Naive thymus-derived CD8-positive, alpha-beta T cell (primary cell): ENCODE measurements at regions not wholly inside any gene's neighbourhood (a gene's known extent, or its start where the extent isn't known, plus 50 kb on each side); places are given as distances from the start of the nearest gene placed in this dataset.
A peak's percentile ranks its signal among the peaks of the same experiment; 100 is the strongest.

ENCODE experiments used
- ATAC-seq, 2 donors: fragments of 150-1000 bp; cut with Tn5 transposase in 1 of 2; sonication (Bioruptor Pico), chemical (Tn5 transposase) in 1 of 2; 1 replicate in 1 of 2; 2 replicates in 1 of 2; pipeline ENCODE4 v1.10.0; 2021; ENCODE audit warnings: mild to moderate bottlenecking in 2 of 2, moderate library complexity in 2 of 2
- POLR2A ChIA-PET: fragments of 350-600 bp; sonication (Branson Sonifier 250); formaldehyde crosslinking; loops from one replicate; lab custom pipeline; 2021; ENCODE audit warnings: antibody characterized with exemption; lab: Charles Lee
- DNase-seq, 10 donors: peaks; one replicate each; pipeline versions ENCODE4 v3.0.0 to v3.0.0-alpha.2; 2020 to 2022
- H3K27ac Mint-ChIP-seq, 10 donors: one replicate each; pipeline ENCODE4 v1.8.0; 2020 to 2022; ENCODE audit warnings: mild to moderate bottlenecking in 10 of 10, mixed read lengths in 10 of 10, moderate library complexity in 4 of 10, inconsistent platforms in 1 of 10
- H3K27me3 Mint-ChIP-seq, 5 donors: one replicate each; pipeline ENCODE4 v1.8.0; 2021 to 2022; ENCODE audit warnings: mixed read lengths in 5 of 5
- H3K36me3 Mint-ChIP-seq, 3 donors: one replicate each; pipeline ENCODE4 v1.8.0; 2020 to 2022; ENCODE audit warnings: mixed read lengths in 3 of 3, mild to moderate bottlenecking in 2 of 3, inconsistent platforms in 1 of 3
- H3K4me1 Mint-ChIP-seq, 4 donors: one replicate each; pipeline ENCODE4 v1.8.0; 2021 to 2022; ENCODE audit warnings: mixed read lengths in 4 of 4
- H3K4me3 Mint-ChIP-seq, 10 donors: one replicate each; pipeline ENCODE4 v1.8.0; 2020 to 2022; ENCODE audit warnings: mild to moderate bottlenecking in 10 of 10, mixed read lengths in 10 of 10, moderate library complexity in 6 of 10, inconsistent platforms in 1 of 10
- H3K9me3 Mint-ChIP-seq, 9 donors: one replicate each; pipeline ENCODE4 v1.8.0; 2020 to 2022; ENCODE audit warnings: mixed read lengths in 9 of 9, mild to moderate bottlenecking in 3 of 9, inconsistent platforms in 1 of 9, moderate library complexity in 1 of 9

DNA sequence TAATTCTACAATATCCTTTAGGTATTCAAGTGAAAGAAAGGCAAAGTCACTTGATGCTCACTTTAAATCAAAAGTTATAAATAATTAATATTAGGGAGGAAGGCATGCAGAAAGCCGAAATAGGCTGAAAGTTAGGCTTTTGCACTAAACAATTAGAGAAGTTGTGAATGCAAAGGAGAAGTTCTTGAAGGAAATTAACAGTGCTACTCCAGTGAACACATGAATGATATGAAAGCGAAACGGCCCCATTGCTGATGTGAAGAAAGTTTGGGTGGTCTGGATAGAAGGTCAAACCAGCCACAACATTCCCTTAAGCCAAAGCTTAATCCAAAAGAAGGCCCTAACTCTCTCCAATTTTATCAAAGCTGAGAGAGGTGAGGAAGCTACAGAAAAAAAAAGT is 103.1 kb upstream of the CXCR4 start:
- Mint-ChIP-seq H3K4me1 (peaks cover 10 to 68% (median 25%) of the 10 kb centered on the region in 4 donors), H3K27ac (peak overlapping the region in 3 of 10 donors; percentile 23 to 73 (median 36)), H3K4me3 (peak overlapping the region in 1 of 10 donors; percentile 9), H3K36me3 (no peaks in the 10 kb centered on the region), H3K9me3 (peaks cover 0 to 2% (median 0%) of the 10 kb centered on the region in 9 donors), H3K27me3 (no peaks in the 10 kb centered on the region)
- POLR2A ChIA-PET: interaction anchor here (1.2 to 1.4 kb wide), 2 partner anchors 8 to 85 kb away, joined by 3 to 4 read pairs; no protein-coding TSS in a partner anchor
- ATAC-seq (no peak), DNase-seq (no peak)

GRCh38 chr2:136219963-136220362 is 102.0 kb upstream of the CXCR4 start:
- Mint-ChIP-seq H3K4me1 (peaks cover 5 to 61% (median 20%) of the 10 kb centered on the region in 4 donors), H3K27me3 (no peaks in the 10 kb centered on the region), H3K4me3 (no peak overlapping the region), H3K27ac (peak overlapping the region in 5 of 10 donors; percentile 12 to 69 (median 34)), H3K36me3 (no peaks in the 10 kb centered on the region), H3K9me3 (peaks cover 0 to 2% (median 0%) of the 10 kb centered on the region in 9 donors)
- POLR2A ChIA-PET: interaction anchor here (0.8 to 1.4 kb wide), 3 partner anchors 18 to 83 kb away, joined by 3 to 4 read pairs (median 4); no protein-coding TSS in a partner anchor
- DNase-seq: no peak
- no peak for ATAC-seq

- Mint-ChIP-seq H3K36me3 (no peaks in the 10 kb centered on the region), H3K27me3 (no peaks in the 10 kb centered on the region), H3K4me3 (no peak overlapping the region), H3K4me1 (peaks cover 6 to 64% (median 18%) of the 10 kb centered on the region in 4 donors), H3K9me3 (peaks cover 0 to 2% (median 0%) of the 10 kb centered on the region in 9 donors), H3K27ac (peak overlapping the region in 2 of 10 donors; percentile 9 to 68)
- DNase-seq: no peak
- no peak for ATAC-seq
- POLR2A ChIA-PET: interaction anchor here (0.8 to 1.4 kb wide), 3 partner anchors 18 to 83 kb away, joined by 3 to 4 read pairs (median 4); no protein-coding TSS in a partner anchor
Observed at GRCh38 chr2:136219341-136219740, 101.4 kb upstream of the CXCR4 start.

- Mint-ChIP-seq H3K4me1 (peaks cover 12 to 71% (median 27%) of the 10 kb centered on the region in 4 donors), H3K9me3 (peaks cover 0 to 2% (median 0%) of the 10 kb centered on the region in 9 donors), H3K36me3 (no peaks in the 10 kb centered on the region), H3K27ac (peak overlapping the region in 3 of 10 donors; percentile 15 to 61 (median 54)), H3K27me3 (no peaks in the 10 kb centered on the region), H3K4me3 (no peak overlapping the region)
- POLR2A ChIA-PET: interaction anchor here (1.0 kb wide), 1 partner anchor 21 kb away, joined by 3 read pairs; no protein-coding TSS in a partner anchor
- DNase-seq (no peak), ATAC-seq (no peak)
Observed at GRCh38 chr2:136217996-136218395, 100.0 kb upstream of the CXCR4 start.

DNA sequence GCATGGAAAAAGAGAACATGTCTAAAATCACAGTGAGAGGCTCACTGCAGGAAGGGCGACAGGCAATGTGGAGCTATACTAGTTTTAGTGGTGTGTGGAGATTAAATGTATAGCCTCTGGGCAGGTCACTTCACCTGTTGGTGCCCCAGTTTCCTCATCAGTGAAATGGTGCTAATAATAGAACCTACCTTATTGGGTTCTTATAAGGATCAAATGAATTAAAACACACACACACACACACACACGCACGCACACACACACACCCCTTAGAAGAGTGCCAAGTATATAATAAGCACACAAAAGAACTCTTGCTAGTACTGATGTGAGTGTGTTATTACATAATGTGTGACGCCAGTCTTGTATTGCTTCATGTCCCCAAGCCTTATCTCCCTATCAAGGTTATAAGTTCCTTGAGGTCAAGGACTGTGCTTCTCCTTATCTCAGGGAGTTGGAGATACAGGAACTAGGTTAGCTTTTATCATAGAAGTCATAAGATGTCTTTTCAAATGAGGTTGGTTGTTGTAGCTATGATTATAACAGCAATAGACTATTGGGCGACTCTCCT is 98.0 kb upstream of the CXCR4 start:
- Mint-ChIP-seq H3K27me3 (no peaks in the 10 kb centered on the region), H3K36me3 (no peaks in the 10 kb centered on the region), H3K27ac (peak overlapping the region in 3 of 10 donors; percentile 20 to 81 (median 57)), H3K4me3 (no peak overlapping the region), H3K9me3 (peaks cover 0 to 2% (median 0%) of the 10 kb centered on the region in 9 donors), H3K4me1 (peaks cover 24 to 74% (median 43%) of the 10 kb centered on the region in 4 donors)
- POLR2A ChIA-PET: interaction anchor here (0.6 to 1.4 kb wide), 4 partner anchors 11 to 102 kb away, joined by 3 to 5 read pairs (median 4); no protein-coding TSS in a partner anchor
- ATAC-seq (no peak), DNase-seq (no peak)

- Mint-ChIP-seq H3K36me3 (peaks cover 0 to 3% (median 1%) of the 10 kb centered on the region in 3 donors), H3K9me3 (peaks cover under 1 to 4% (median 2%) of the 10 kb centered on the region in 9 donors), H3K27ac (no peak overlapping the region), H3K4me1 (peaks cover 26 to 76% (median 48%) of the 10 kb centered on the region in 4 donors), H3K4me3 (no peak overlapping the region), H3K27me3 (no peaks in the 10 kb centered on the region)
- DNase-seq: no peak
- ATAC-seq: no peak
- POLR2A ChIA-PET: interaction anchor here (0.6 to 1.4 kb wide), 2 partner anchors 37 to 102 kb away, joined by 4 to 5 read pairs; no protein-coding TSS in a partner anchor
Observed at GRCh38 chr2:136215449-136215848, 97.5 kb upstream of the CXCR4 start.

DNA sequence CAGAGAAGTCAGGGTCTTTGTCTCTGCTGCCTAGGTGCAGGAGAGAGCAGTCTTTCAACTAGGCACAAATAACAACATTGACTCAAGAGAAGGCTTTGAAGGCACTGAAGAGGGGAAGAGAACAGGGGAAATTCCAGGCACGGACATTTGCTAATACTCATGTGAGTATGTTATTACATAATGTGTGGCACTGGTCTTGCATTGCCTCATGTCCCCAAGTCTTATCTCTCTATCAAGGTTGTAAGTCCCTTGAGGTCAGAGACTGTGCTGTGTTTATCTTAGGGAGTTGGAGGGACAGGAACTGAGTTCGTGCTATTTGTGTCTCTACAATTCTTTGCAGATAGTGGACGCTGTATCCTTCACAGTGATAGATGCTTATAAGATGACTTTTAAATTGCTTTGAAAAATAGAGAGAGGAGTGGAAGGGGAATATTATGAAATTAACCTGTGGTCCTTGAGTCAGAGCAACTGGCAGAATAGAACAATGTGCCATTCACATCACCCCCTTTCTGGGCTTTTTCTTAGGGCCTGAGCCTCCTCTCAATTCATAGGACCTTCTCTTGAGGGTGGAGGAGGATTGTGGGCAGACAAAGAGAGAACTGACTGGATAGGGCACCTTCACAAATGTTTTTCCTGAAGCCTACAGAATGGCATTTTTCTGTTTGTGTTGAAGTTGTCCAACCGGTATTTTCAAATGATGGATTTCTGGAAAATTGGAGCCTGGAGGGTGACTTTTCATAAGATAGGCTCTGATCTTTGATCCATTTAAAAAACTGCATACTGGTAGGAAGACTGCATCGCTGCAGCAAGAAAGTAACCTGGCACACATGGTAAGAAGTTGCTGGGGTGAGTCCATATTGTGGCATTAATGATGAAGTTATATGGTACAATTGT is 96.6 kb upstream of the CXCR4 start:
- Mint-ChIP-seq H3K27ac (peak overlapping the region in 9 of 10 donors; percentile 0 to 95 (median 92)), H3K36me3 (peaks cover 0 to 10% (median 10%) of the 10 kb centered on the region in 3 donors), H3K4me3 (peak overlapping the region in 1 of 10 donors; percentile 42), H3K9me3 (peaks cover 4 to 13% (median 10%) of the 10 kb centered on the region in 9 donors), H3K27me3 (no peaks in the 10 kb centered on the region), H3K4me1 (peaks cover 28 to 77% (median 50%) of the 10 kb centered on the region in 4 donors)
- ATAC-seq (no peak), DNase-seq (no peak)
- POLR2A ChIA-PET: no interaction called here

DNA sequence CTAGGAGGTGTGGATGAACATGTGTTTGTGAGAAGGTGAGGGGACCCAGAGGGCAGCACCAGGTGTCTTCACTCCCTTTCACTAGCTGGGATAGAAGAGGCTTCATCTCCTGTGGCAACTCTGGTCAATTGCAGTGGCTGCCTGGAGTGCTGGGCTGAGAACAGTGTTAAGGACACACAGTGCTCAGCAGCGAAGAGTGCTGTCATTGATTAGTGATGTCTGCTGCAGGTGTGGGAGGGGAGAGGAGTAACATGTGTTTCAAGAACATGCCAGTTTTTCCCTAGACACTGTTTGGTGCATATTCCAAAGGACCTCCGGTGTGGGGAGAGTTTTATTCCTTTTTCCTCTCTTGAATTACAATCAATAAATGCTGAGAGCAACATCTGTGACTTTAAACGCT is 95.9 kb upstream of the CXCR4 start:
- H3K9me3 Mint-ChIP-seq: peaks cover 4 to 21% (median 14%) of the 10 kb centered on the region in 9 donors
- H3K27me3 Mint-ChIP-seq: no peaks in the 10 kb centered on the region
- POLR2A ChIA-PET: interaction anchor here (1.1 to 1.9 kb wide), 3 partner anchors 12 to 88 kb away, joined by 4 to 6 read pairs (median 5); no protein-coding TSS in a partner anchor
- ATAC-seq (no peak), DNase-seq (no peak)
- H3K4me3 Mint-ChIP-seq: peak overlapping the region in 1 of 10 donors; percentile 42
- peaks cover 28 to 80% (median 50%) of the 10 kb centered on the region in 4 donors for H3K4me1 Mint-ChIP-seq
- peaks cover 0 to 18% (median 10%) of the 10 kb centered on the region in 3 donors for H3K36me3 Mint-ChIP-seq
- peak overlapping the region; percentile 91 to 95 (median 93) for H3K27ac Mint-ChIP-seq

- DNase-seq: peak in 7 of 10 donors; percentile 2 to 65 (median 42)
- Mint-ChIP-seq H3K4me1 (peaks cover 30 to 84% (median 52%) of the 10 kb centered on the region in 4 donors), H3K27me3 (no peaks in the 10 kb centered on the region), H3K9me3 (peaks cover 4 to 21% (median 14%) of the 10 kb centered on the region in 9 donors), H3K36me3 (peaks cover 0 to 18% (median 10%) of the 10 kb centered on the region in 3 donors), H3K27ac (peak overlapping the region; percentile 91 to 95 (median 93)), H3K4me3 (peak overlapping the region; percentile 19 to 61 (median 48))
- POLR2A ChIA-PET: interaction anchor here (0.8 to 2.0 kb wide), 13 partner anchors 9 to 115 kb away, joined by 3 to 12 read pairs (median 4); partner anchors contain the start of gene CXCR4
- peak; percentile 80 to 93 for ATAC-seq
Observed at GRCh38 chr2:136212426-136213378, 94.8 kb upstream of the CXCR4 start.

DNA sequence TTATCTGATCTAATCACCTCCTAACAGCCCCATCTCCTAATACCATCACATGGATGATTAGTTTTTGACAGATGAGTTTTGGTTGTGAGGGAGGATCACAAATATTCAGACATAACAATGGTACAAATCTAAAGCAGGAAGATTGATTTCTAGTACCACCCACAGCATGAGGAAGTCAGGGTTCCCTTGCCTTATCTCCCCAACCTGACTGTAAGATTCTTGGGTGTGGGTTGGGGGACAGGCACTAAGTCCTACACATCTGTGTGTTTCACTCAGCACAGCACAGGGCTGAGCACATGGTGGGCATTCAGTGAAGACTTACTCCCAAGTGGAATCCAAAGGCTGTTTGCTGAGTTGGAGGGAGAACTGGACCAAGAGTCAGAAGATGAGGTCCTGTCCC is 93.8 kb upstream of the CXCR4 start:
- Mint-ChIP-seq H3K9me3 (peaks cover 4 to 21% (median 14%) of the 10 kb centered on the region in 9 donors), H3K36me3 (peaks cover 0 to 18% (median 10%) of the 10 kb centered on the region in 3 donors), H3K27ac (peak overlapping the region; percentile 44 to 95 (median 92)), H3K4me3 (peak overlapping the region in 6 of 10 donors; percentile 19 to 47 (median 34)), H3K4me1 (peaks cover 30 to 84% (median 55%) of the 10 kb centered on the region in 4 donors), H3K27me3 (no peaks in the 10 kb centered on the region)
- DNase-seq (no peak), ATAC-seq (no peak)
- POLR2A ChIA-PET: interaction anchor here (1.0 to 2.0 kb wide), 8 partner anchors 9 to 94 kb away, joined by 3 to 12 read pairs (median 4); partner anchors contain the start of gene CXCR4

- no peak for DNase-seq
- POLR2A ChIA-PET: interaction anchor here (0.6 to 1.1 kb wide), 3 partner anchors 58 to 441 kb away, joined by 3 read pairs; no protein-coding TSS in a partner anchor
- peak overlapping the region in 7 of 10 donors; percentile 44 to 95 (median 81) for H3K27ac Mint-ChIP-seq
- peak overlapping the region in 3 of 10 donors; percentile 1 to 3 (median 2) for H3K4me3 Mint-ChIP-seq
- peaks cover 0 to 18% (median 10%) of the 10 kb centered on the region in 3 donors for H3K36me3 Mint-ChIP-seq
- no peaks in the 10 kb centered on the region for H3K27me3 Mint-ChIP-seq
- peaks cover 4 to 21% (median 14%) of the 10 kb centered on the region in 9 donors for H3K9me3 Mint-ChIP-seq
- H3K4me1 Mint-ChIP-seq: peaks cover 34 to 92% (median 56%) of the 10 kb centered on the region in 4 donors
- no peak for ATAC-seq
Observed at GRCh38 chr2:136210822-136211221, 92.9 kb upstream of the CXCR4 start.
